GM21825 (cell line): ENCODE measurements at regions not wholly inside any gene's neighbourhood (a gene's known extent, or its start where the extent isn't known, plus 50 kb on each side); places are given as distances from the start of the nearest gene placed in this dataset.

Source experiments
- ATAC-seq: cut with Tn5 transposase; IDR thresholded peaks from one replicate; pipeline ENCODE4 v1.9.1; 2021; ENCODE audit warnings: mild to moderate bottlenecking, moderate library complexity; ENCODE audit not compliant: unreplicated experiment

DNA sequence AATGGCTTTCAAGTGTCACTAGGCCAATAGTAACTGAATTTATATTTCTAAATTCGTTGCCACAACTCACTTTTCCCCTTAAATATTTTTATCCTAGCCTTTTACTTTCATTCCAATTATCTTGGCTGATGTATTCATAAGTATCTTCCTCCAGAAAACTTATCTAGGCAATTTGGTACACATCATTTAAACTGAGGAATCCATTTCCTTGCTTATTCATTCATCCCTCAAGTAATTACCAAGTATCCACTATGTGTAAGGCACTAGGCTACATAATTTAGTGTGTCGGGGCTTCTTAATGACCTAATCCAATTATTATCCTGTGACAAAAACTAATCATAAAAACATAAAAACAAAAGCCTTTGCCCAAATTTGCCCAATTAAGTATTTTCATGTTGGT is 258.3 kb upstream of the TCF21 start:
- no peak for ATAC-seq

DNA sequence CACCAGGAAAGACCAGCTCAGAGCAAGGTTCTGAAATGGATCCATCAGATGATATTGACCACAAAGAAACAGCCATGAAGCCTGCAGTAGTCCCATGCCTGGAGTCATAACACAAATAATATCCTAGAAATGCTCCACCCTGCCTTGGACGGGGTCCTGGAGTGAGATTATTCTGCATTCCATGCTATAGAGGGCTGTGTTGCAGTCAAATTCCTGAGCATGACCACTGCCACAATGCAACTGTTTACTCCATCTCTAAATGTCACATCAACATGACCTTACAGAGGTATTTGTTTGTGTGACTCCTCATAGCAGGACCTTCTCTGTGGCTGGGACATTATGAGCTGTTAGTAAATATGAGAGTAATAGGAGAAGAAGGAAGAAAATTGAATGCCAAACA is 257.5 kb upstream of the TCF21 start:
- no peak for ATAC-seq

DNA sequence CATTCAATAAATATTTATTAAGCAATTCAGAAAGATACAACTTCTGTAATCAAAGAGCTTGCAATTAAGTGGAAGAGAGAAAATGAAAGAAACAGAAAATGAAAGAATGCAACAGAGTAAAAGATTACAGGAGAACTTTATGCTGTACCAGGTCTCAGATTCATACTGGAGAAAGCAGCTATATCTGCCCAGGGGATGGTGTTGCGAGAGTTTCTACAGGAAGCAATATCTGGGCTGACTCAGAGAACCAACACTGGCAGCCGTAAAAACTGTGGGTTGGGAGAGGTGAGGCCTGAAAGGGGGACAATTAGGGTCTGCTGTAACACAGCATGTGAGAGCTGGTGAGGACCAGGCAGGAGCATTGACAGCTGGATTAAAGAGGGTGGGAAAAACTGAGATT is 256.7 kb upstream of the TCF21 start:
- ATAC-seq: no peak

DNA sequence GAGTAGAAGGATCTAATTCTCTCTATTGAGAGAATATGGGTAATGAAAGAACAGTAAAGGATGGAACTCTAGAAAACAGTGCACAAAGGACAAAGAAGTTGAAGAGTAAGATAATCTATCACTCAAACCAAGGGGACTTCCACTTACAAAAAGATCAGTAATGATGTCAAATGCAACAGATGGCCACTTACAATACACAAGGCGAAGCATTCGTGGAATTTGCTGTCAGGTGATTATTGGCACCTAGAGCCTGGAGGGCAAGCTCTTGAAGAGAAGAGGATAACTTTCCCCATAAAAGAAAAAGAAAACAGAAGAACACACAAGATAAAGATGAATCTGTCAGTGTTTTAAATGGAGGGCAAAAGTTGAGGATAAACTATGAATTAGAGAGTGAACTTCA is 256.0 kb upstream of the TCF21 start:
- ATAC-seq: no peak

- no peak for ATAC-seq
Observed at GRCh38 chr6:133634474-133634873, 254.4 kb upstream of the TCF21 start.

DNA sequence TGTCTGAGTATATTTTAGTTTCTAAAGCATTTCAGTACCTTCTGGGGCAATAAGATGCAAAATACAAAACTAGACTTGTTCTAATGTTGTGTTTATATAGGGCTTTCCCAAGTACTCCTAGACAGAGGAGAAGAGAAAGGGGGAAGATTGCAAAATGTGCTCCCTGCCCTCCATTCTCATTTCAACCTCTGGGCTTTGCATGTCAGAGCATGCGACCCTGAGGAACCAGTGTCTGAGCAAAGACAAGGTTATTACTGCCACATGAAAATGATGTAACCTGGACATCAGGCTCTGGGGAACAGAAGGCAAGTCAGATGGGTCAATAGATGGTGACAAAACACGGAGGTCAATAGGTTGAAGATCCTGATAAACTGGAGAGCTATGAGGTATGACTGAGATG is 253.5 kb upstream of the TCF21 start:
- no peak for ATAC-seq

- ATAC-seq: no peak
Observed at GRCh38 chr6:133637436-133637835, 251.5 kb upstream of the TCF21 start.

GRCh38 chr6:133637874-133638273 is 251.0 kb upstream of the TCF21 start:
- no peak for ATAC-seq

DNA sequence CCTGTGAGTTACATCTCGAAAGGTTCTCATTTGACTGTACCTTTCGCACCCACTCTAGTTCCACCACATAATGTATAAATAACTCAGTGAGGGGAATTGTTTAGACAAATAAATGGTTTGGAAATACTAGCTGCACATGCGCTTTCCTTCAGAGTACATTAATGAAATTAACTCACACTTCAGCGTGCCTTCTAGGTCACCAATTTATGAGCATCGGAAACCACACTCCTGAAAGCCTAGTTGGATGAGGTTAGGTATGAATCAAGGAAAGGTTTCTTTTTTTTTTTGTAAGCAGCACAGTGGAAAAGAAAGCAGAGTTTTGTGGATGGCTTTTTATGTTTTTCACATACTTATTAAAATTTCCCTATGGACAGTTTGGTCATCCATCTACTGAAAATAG is 247.8 kb upstream of the TCF21 start:
- no peak for ATAC-seq

DNA sequence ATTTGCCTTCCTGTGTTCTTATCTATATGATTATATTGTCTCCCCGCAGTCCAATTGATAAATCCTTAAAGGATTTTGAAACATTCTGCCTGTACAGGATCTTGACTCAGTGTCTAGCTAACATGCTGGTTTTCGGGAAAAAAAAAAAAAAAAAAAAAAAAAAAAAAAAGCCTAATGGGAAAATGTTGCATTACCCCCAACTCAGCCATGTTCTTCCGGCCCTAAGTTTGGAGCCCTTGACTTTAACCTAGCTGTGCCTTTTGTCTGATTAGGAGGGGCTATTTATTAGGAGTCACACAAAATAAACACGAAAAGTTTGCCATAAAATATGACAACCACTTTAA is 244.4 kb upstream of the TCF21 start:
- ATAC-seq: no peak

GRCh38 chr6:133644892-133645619 is 243.9 kb upstream of the TCF21 start:
- no peak for ATAC-seq

GRCh38 chr6:133645966-133646740 is 242.8 kb upstream of the TCF21 start:
- no peak for ATAC-seq

GRCh38 chr6:133648581-133648980 is 240.3 kb upstream of the TCF21 start:
- no peak for ATAC-seq

DNA sequence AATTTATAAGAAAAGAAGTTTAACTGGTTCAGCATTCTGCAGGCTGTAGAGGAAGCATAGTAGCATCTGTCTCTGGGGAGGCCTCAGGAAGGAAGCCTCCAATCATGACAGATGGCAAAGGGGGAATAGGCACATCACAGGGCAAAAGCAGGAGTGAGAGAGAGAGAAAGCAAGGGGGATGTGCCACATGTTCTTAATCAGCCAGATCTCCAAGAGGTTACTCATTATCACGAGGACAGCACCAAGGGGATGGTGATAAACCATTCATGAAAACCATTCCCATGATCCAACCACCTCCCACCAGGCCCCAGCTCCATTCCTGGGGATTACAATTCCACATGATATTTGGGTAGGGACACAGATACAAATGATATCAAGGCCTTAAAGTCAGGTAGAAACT is 217.5 kb upstream of the TCF21 start:
- ATAC-seq: no peak

GRCh38 chr6:133673056-133673455 is 215.9 kb upstream of the TCF21 start:
- ATAC-seq: no peak

DNA sequence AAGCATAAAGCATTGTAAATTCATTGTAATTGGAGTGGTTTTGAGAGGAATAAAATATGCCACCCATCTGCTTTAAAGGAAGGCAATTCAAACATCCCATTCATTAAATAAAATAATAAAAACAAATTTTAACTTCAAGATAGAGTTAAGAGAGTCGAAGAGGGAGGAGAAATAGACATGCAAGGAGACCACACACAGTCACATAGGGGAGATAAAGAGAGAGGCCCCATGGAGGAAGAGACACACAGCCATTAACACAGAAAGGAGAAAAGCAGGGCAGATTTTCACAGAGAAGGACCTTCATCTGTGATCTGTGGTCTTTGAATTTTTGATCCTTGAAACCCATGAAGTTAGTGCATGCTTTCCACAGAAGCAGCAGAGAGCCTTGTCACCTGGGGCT is 214.3 kb upstream of the TCF21 start:
- ATAC-seq: no peak

GRCh38 chr6:133680994-133681393 is 207.9 kb upstream of the TCF21 start:
- no peak for ATAC-seq

DNA sequence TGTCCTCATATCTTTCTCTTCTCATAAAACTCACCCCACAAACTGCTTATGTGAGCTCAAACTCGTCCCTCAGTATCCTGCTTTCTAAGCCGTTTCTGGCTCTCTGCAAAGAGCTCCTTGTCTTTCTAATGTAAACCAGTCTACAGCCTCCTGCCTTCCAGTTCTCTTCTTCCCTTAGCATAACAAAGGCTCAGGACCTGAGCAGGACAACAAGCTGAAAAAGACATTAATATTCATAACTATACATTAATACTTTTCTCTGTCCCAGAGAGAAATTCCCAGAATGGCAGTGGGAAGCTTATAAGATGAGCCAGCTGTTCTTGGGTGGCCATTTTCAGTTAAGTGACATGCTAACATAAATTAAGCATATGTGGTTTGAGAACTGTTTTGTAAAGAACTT is 207.0 kb upstream of the TCF21 start:
- ATAC-seq: no peak

DNA sequence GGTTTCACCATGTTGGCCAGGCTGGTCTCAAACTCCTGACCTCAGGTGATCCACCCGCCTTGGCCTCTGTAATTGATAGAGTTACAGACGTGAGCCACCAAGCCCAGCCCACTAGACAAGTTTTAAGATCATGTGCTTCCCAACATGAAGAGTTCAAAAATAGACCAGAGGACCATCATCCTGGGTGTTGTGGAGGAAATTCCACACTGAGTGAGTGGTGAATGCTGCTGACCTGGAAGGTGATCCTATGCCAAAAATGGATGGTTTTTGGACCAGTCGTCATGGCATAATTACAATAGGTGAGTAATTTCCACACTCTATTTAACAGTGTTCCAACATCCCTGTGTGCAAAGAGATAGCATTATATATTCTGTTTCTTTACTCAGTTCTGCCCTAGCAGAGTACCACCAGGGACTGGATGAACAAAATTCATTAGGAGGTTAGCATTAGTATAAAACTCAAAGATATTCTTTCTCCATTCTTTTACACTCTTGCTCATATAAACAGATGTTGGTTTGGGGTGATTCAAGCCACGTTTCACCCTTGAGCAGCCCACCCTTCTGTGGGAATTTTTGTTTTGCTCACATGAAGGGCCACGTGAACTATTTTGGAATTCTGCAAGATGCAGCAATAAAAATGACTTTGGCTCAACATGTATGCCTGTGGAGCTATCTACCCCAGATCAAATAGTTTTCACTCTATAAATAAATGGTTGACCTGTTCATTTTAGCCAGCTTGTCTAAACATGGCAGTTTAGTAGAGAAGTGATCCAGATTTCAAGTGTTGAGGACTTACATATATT is 206.2 kb upstream of the TCF21 start:
- no peak for ATAC-seq

- ATAC-seq: no peak
Observed at GRCh38 chr6:133683308-133683580, 205.7 kb upstream of the TCF21 start.

DNA sequence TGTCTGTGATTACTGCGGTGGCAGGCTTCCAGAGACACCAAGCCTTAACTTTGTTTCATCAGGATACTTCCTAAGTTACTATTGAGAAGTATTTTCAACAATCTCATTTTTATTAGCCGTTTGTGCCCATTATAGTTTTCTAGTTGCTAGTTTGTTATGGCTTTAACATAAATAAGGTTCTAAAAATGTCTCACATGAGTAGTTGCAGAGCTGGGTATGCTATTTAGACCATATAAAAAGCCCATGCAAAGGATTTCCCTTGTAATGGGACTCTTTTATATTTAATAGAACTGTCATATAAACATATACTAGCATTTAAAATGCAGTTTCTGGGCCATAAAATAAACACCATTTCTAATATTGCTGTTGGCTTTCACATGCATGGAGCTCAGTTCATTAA is 205.3 kb upstream of the TCF21 start:
- no peak for ATAC-seq
